HG03175 (cell line): ENCODE measurements at regions not wholly inside any gene's neighbourhood (a gene's known extent, or its start where the extent isn't known, plus 50 kb on each side); places are given as distances from the start of the nearest gene placed in this dataset.

Experiments used
- ATAC-seq: cut with Tn5 transposase; IDR thresholded peaks from one replicate; pipeline ENCODE4 v1.9.1; 2021; ENCODE audit warnings: mild to moderate bottlenecking, moderate library complexity; ENCODE audit not compliant: unreplicated experiment

DNA sequence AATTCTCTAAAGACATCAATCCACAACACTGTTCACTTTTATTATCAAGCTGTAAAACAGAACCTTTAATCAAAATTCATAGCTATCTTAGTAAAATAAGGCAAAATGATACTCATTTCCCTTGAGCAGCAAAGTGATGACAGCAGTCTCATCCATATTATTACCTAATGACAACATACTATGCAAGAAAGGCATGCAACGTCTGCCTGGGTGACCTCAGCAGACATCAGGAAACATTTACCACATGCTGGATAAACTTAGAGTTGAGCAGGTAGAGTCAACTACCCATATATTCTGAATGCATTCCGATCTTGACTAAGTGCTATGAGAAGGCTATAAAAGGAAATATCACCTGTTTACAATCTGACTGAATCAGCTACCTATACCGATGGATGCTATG is 145.1 kb downstream of the SIPA1L2 start:
- no peak for ATAC-seq

GRCh38 chr1:232483826-232484225 is 146.1 kb downstream of the SIPA1L2 start:
- no peak for ATAC-seq

DNA sequence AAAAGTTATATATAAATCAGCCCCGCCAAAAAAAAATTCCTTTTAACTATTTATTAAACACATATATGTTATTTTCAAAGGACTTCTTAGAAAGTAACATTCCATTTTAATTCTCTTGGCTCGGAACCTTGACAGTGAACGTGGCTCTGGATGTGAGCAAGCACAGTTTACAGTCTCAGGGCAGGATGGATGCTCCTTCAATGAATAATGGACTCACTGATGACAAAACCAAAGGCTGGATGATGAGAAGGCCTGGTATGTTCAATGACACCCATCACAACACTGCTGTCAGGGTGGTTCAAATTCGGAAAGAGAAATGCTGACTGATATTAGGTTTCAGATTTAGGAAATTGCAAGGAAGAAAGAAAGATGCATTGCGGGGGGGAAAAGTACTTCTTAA is 148.8 kb downstream of the SIPA1L2 start:
- no peak for ATAC-seq

GRCh38 chr1:232477728-232478127 is 152.2 kb downstream of the SIPA1L2 start:
- no peak for ATAC-seq

- ATAC-seq, result no peak
Observed at GRCh38 chr1:232476538-232476950, 153.4 kb downstream of the SIPA1L2 start.

DNA sequence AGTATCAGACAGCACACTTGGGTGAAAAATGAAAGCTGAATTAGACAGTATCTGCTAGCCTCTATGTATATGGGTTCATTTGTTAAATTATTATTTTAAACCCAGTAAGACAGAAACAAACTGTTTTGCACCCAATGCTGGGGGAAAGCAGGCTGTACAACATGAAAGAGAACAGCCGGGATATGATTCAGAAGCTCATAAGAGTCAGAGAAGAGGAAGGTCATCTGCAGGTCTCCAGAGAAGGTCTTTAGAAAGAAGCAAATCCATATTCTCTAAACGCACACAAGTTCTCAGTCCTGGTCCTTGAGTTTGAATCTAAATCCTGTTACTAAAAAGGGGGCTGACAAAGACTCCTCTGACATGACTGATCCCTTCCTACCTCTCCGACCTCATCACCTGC is 155.1 kb downstream of the SIPA1L2 start:
- no peak for ATAC-seq

- ATAC-seq, result no peak
Observed at GRCh38 chr1:232473900-232474299, 156.0 kb downstream of the SIPA1L2 start.

DNA sequence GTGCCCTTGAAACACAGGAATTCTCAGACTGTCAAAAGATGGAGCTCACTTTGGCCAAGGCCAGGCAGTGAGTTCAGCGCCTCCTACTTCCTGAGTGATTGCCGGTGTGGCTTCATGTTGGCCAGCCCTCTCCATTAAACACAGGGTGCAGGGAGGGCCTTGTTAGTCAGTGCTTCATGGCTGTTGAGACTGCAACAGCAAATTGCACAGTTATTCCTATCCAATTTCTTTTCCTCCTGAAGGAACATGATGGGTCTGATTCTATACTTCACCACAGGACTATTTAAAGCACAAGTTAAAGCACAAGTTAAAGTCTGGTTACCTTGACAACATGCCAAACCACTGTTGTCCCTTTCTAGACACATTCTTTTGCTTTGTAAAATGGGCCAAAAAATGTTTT is 156.6 kb downstream of the SIPA1L2 start:
- ATAC-seq, result no peak

- no peak for ATAC-seq
Observed at GRCh38 chr1:232472485-232473041, 157.4 kb downstream of the SIPA1L2 start.

- ATAC-seq, result no peak
Observed at GRCh38 chr1:232471250-232471649, 158.7 kb downstream of the SIPA1L2 start.

- ATAC-seq, result no peak
Observed at GRCh38 chr1:232470711-232471110, 159.2 kb downstream of the SIPA1L2 start.

GRCh38 chr1:232468249-232468648 is 161.7 kb downstream of the SIPA1L2 start:
- ATAC-seq, result no peak

GRCh38 chr1:232467073-232467760 is 162.7 kb downstream of the SIPA1L2 start:
- no peak for ATAC-seq

DNA sequence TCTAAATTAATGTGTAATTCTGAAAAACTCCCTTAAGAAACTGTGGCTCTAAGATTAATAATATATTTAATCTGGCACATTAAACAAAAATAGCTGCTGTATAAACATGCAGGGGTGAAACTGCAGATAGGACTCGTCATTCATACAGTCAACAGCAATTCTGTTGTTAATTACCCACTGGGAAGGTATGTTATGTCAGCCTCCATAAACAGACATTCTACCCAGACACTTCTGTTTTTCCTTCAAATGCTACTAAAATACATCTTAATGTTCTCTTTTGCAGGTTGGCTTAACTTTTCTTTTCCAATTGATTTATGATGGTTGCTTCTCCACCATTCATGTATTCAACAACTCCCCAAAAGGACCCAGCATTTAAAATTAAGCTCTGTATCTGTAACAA is 165.6 kb downstream of the SIPA1L2 start:
- ATAC-seq, result no peak

DNA sequence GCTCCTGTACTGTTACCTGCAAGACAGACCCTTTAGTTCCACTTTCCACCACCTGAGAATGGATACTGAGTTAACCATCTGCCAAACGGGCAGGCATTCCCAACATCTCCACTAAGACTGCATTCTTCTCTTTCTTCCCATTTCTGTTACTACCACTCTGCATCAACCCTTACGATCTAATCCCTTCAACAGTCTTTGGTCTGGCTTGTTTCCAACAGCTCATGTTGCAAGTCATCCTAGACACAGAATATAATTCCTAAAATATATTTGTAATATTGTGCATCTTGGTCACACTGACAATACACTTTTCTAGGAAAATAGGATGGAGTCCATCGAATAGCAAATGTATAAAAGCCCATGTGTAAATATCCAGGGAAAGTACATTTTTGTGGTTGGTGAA is 166.7 kb downstream of the SIPA1L2 start:
- ATAC-seq, result no peak

DNA sequence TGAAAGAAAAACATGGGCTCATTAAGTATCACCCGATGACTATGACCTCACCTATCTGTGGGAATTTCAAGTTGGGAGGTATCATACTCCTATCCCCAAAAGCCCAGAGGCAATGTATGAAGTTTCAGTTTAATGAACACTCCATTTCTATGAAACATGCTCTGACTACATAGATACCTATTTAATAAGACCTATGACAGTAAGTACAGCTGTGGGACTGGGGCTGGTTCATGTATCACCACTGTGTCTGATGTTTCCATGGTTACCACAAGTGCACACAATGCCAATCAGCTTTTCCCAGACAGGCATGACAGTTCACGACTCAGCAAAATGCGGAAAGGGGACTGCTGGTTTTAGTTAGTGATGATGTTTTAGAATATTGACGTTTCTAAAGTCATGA is 167.7 kb downstream of the SIPA1L2 start:
- ATAC-seq, result no peak

GRCh38 chr1:232459826-232460225 is 170.1 kb downstream of the SIPA1L2 start:
- no peak for ATAC-seq

GRCh38 chr1:232459087-232459486 is 170.8 kb downstream of the SIPA1L2 start:
- ATAC-seq, result no peak

DNA sequence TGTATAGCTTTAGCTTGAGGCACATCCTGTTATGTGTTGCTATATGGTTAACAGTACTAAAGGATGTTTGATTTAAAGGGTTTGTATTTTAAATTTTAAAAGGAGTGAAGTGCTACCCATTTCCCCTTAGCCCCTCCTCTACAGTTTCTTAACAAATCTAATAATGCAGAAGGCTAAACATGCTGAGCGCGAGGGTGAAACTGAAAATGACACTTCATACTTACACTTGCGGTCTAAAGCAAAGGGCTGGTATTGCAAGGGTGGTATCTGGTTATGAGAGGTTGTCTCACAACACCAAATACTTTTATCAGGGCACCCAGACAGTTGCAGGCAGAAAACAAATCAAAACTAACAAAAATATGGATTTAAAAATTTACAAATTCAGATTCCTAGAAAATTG is 172.3 kb downstream of the SIPA1L2 start:
- ATAC-seq, result peak; percentile 94

- ATAC-seq, result no peak
Observed at GRCh38 chr1:232456714-232457113, 173.2 kb downstream of the SIPA1L2 start.

- no peak for ATAC-seq
Observed at GRCh38 chr1:232454227-232454886, 175.6 kb downstream of the SIPA1L2 start.

DNA sequence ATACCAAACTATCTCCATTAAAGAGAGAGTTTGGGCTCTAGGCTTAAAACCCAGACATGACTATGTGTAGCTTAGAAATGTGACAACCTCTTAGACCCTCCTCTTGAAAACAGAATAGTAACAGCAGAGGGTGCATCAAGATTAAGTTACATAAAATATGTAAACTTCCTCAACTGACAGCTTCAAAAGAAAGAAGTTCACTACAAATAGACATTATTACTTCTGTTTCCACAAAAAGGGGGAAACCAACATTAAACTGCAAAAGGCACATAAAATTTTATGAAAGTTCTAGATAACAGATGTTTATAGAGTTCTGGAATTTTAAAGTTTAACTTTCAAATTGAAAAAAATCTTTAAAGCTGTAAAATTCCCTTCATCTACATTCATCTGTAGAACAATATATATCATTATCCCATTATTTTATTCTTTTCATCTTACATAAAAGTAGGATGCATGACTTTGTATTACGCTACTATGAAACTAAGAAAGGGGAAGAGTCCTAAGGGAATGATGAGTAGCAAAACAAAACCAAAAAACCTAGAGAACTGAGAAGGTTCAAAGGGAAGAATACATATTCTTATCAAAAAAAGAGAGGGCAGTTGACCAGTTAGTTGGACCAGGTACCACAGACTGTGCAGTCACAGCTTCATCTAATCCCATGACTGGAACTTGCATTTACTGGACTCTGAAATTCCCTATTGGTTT is 177.0 kb downstream of the SIPA1L2 start:
- ATAC-seq, result no peak
